ENCODE measurements at regions not wholly inside any gene's neighbourhood (a gene's known extent, or its start where the extent isn't known, plus 50 kb on each side); places are given as distances from the start of the nearest gene placed in this dataset.
"Not testable (repeated sequence)": the region's sequence is repeated elsewhere in the genome, so short reads cannot be mapped to it uniquely, and the experiment has no call there.

- DNase-seq: no peak
Measured at GRCh38 chr1:163914785-163915413, 593.1 kb downstream of the NUF2 start.

- DNase-seq: no peak
Measured at GRCh38 chr1:163922743-163923201, 601.0 kb downstream of the NUF2 start.

DNA sequence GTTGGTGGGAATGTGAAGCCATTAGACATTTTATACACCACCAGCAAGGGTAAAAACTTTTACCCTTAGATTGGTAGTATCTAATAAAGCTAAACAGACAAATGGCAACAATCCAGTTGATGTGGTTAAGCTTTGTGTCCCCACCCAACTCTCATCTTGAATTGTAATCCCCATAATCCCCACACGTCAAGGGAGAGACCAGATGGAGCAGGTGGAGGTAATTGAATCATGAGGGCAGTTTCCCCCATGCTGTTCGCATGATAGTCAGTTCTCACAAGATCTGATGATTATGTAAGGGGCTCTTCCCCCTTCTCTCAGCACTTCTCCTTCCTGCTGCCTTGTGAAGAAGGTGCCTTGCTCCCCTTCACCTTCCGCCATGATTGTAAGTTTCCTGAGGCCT lies 602.3 kb downstream of the NUF2 start:
- DNase-seq: peak; percentile 48

DNA sequence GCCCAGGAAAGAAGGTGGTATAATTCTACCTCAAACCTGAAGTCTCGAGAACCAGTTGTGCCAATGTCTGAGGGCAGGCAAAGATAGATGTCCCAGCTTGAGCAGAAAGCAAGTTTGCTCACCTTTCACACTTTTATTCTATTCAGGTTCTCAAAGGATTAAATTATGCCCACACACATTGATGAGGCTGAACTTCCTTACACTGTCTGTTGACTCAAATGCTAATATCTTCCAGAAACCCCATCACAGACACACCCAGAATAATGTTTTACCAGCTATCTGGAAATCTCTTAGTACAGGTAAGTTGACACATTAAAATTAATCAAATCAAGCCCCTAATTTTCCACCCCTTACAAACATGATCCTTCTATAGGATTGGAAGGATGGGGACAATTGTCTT lies 605.7 kb downstream of the NUF2 start:
- DNase-seq: no peak

DNA sequence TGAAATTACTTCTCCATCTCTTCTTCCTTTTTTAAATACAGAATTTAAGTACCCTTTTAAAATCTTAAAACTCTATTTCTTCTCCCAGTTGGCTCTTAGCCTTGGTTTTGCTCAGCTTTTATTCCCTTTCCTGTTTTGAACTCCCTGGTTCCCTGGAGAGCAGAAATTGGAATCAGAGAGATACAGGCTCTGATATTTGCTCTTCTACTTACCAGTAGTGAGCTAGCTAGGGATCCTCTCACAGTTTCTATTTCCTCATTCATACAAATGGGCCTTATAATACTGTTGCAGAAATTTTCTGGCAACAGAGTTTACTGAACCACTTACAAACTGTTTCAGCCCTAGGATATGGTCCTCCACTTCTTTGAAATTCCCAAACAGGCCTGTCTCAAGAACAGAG lies 606.3 kb downstream of the NUF2 start:
- DNase-seq: no peak

GRCh38 chr1:163928651-163929050 lies 606.9 kb downstream of the NUF2 start:
- DNase-seq: no peak

DNA sequence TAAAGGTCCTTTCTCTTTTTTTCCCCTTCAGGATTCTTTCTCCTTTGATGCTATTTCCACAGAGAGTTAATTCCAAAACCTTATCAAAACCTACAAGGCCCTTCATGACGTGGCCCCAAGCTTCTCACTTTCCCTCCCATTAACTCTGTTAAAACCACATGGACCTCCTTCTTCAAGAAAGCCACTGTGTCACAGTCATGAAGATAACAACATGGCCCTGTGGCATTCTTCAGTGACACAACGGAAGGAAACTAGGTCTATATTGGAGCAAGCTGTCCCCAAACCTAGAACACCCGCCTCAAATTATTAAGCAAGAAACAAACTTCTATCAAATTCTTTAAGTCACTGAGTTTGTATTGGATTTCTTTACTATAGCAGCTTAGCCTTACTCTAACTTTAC lies 611.1 kb downstream of the NUF2 start:
- DNase-seq: no peak

DNA sequence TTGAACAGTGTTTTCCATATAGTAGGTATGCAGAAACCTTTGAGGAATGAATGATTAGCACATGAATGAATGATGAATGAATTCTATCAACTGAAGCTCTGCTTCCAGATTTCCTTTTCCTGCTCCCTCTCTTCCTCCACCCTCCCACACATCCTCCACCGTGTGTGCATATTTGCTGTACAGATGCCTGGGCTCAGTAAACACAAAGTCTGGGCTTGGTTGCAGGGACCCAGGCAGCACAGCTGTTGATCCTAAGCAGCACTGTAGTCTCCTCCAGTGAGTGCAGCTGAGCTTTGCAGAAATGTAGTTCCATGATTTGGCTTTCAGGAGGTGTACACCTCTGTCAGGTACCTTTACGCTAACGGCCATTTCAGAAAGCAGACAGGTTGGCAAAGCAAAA lies 611.7 kb downstream of the NUF2 start:
- DNase-seq: no peak

DNA sequence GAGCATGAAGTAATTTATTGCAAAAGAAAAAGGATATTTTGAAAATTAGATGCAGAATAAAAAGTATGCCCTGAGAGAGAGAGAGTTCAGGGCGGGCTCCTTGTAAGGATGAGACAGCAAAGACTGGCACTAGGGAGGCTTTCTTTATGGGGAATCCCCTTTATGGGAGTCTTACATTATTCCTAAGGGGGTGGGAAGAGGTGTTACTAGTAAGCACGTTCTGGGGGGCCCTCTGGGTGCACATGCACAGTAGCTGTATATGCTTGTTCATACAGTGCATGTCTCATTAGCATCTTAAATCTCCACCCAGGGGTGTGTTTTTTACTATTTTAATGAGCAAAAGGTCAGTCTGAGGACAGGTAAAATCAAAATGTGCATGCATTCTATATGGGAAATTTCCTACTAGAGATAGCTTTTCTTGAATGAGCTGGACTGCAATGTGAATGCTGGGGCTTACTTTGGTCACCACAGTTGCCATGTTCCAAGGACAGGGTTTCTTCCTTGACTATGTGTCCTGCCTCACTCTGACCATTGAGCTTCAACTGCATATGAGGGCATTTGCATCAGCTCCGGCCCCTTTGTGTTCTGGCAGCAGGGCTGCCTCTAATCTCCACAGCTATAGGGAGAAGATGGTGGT lies 614.1 kb downstream of the NUF2 start:
- DNase-seq: no peak

GRCh38 chr1:163959622-163960021 lies 599.4 kb upstream of the PBX1 start:
- DNase-seq: no peak

GRCh38 chr1:163970151-163970550 lies 588.8 kb upstream of the PBX1 start:
- no peak for DNase-seq

DNA sequence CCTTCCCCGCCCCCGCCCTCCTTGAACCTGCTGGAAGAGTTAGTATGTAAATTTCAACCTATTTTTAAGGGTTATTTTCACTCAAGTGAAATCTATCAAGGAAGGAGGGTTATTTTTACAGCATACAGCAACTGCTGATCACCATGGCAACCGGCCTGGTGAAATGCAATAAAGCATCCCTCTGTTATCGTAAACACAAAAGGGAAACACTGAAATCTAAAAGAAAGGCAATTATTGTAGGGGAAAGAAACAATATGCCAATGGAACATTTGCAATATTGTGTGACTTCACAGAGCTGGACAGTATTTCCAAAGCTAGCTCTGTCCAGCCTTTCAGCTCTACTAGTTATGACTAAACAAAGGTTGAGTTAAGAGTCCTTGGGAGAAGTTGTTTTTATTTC lies 588.3 kb upstream of the PBX1 start:
- DNase-seq: no peak

- DNase-seq: no peak
Measured at GRCh38 chr1:163973586-163973985, 585.4 kb upstream of the PBX1 start.

GRCh38 chr1:163974120-163974519 lies 584.9 kb upstream of the PBX1 start:
- DNase-seq: no peak

DNA sequence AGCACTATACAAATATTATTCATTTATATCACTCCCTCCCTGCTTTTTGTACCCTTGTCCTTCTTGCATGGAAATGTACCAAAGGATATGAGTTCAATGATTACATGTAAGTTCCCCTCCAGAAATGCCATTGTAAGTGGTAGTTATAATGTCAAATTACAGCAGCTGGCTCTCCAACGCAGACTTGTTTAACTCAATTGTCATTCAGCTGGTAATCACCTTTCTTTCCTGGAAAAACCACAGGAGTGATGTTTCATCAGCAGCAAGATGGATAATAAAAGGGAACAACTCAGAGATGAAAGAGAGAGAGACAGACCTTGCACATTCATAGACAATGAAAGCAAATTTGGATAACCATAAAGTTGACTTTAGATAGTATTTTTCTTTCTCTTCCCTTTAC lies 578.6 kb upstream of the PBX1 start:
- DNase-seq: no peak

GRCh38 chr1:163981500-163982030 lies 577.4 kb upstream of the PBX1 start:
- DNase-seq: no peak

- DNase-seq: no peak
Measured at GRCh38 chr1:163983097-163983496, 575.9 kb upstream of the PBX1 start.

DNA sequence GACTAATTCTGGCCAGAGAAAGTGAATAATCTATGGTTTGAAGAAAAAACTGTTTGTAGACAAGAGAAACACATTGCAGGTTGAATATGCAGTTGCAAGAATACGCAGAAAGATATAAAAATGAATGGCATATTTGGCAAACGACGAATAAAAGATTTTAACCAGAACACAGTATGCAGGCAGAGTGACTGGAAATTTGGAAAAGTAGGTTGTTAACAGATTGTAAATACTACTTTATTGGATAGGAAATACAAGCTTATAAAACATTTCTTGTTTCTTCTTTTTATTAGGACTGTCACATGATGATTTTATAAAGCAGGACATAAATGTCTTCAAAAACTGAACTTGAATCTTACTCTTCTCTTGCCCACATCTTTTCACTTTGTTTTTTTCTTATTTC lies 573.3 kb upstream of the PBX1 start:
- no peak for DNase-seq

DNA sequence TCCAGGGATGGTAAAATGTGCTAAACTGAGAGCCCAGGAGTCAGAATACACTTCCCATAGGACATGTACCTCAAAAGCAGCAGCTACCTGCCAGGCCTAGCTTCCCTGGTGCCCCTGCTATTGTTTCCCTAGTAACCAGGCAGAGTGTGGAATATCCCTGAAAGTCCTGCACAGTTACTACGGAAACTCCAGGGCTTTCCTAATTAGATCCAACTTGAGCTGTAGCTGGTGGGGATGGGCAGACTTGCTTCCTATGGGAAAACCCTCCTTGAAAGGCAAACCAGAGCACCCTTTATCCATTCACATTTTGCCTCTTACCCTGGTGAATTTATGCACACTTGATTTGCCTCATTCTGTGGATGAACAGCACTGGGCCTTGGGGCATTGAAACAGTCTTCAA lies 559.9 kb upstream of the PBX1 start:
- DNase-seq: no peak

- not testable (repeated sequence) for DNase-seq
Measured at GRCh38 chr1:164006186-164006585, 552.8 kb upstream of the PBX1 start.

GRCh38 chr1:164006621-164007020 lies 552.4 kb upstream of the PBX1 start:
- DNase-seq: no peak

DNA sequence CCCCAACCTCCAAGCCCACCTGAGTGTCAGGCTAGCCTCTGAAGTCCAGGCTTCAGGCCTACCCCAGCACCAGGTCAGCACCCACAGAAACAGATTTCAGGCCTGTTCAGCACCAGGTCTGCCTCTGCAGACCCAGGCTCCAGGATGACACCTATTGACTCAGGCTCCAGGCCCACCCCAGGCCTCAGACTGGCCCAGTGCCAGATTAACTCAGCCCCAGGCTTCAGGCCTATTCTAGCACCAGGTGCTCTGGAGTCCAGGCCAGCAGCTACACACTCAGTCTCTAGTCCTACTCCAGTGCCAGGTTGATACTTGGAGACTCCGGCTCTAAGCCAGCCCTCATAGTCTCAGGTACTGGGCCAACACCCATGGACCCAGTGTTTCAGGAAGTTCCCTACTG lies 541.7 kb upstream of the PBX1 start:
- DNase-seq: no peak

- no peak for DNase-seq
Measured at GRCh38 chr1:164020391-164020790, 538.6 kb upstream of the PBX1 start.

GRCh38 chr1:164021813-164022212 lies 537.2 kb upstream of the PBX1 start:
- DNase-seq: no peak

DNA sequence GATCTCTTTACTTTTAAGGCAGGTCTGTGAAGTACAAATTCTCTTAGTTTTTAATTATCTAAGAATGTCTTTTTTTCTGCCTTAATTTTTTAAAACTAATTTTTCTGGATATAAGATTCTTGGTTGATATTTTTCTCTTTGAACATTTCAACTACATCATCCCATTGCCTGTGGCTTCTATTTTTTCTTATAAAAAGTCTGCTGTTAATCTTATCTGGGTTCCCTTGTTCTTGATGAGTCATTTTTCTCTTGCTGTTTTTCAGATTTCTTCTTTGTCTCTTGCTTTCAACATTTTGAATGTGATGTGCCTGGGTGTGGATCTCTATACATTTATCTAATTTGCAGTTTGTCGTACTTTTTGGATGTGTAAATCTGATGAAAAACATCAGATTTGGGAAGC lies 525.2 kb upstream of the PBX1 start:
- DNase-seq: no peak

All from NCI-H524 treated with DMSO at 0.1 percent for 48 hours (cell line).